HG02852 (cell line): ENCODE measurements at regions not wholly inside any gene's neighbourhood (a gene's known extent, or its start where the extent isn't known, plus 50 kb on each side); places are given as distances from the start of the nearest gene placed in this dataset.

Experiments used
- ATAC-seq: cut with Tn5 transposase; IDR thresholded peaks from one replicate; pipeline ENCODE4 v1.9.1; 2021; ENCODE audit warnings: mild to moderate bottlenecking, moderate library complexity; ENCODE audit not compliant: unreplicated experiment

GRCh38 chr2:15701341-15701907, 109.8 kb downstream of the DDX1 start:
- ATAC-seq: no peak

- no peak for ATAC-seq
These were observed 110.3 kb downstream of the DDX1 start for GRCh38 chr2:15701991-15702390.

GRCh38 chr2:15702452-15702851, 110.8 kb downstream of the DDX1 start:
- ATAC-seq: no peak

GRCh38 chr2:15703365-15703869, 111.7 kb downstream of the DDX1 start:
- ATAC-seq: no peak

GRCh38 chr2:15704086-15704787, 112.6 kb downstream of the DDX1 start:
- ATAC-seq: no peak

- ATAC-seq: no peak
These were observed 113.1 kb downstream of the DDX1 start for GRCh38 chr2:15704788-15705115.

- ATAC-seq: no peak
These were observed 113.6 kb downstream of the DDX1 start for GRCh38 chr2:15705310-15705709.

GRCh38 chr2:15705839-15706386, 114.2 kb downstream of the DDX1 start:
- ATAC-seq: no peak

- no peak for ATAC-seq
These were observed 114.8 kb downstream of the DDX1 start for GRCh38 chr2:15706424-15706823.

- no peak for ATAC-seq
These were observed 115.4 kb downstream of the DDX1 start for GRCh38 chr2:15706986-15707632.

GRCh38 chr2:15708161-15708560, 116.5 kb downstream of the DDX1 start:
- no peak for ATAC-seq

GRCh38 chr2:15708865-15709820, 117.5 kb downstream of the DDX1 start:
- no peak for ATAC-seq

- no peak for ATAC-seq
These were observed 119.6 kb downstream of the DDX1 start for GRCh38 chr2:15711126-15711860.

GRCh38 chr2:15712551-15713342, 121.1 kb downstream of the DDX1 start:
- ATAC-seq: no peak

GRCh38 chr2:15713475-15713874, 121.8 kb downstream of the DDX1 start:
- ATAC-seq: no peak

- no peak for ATAC-seq
These were observed 122.3 kb downstream of the DDX1 start for GRCh38 chr2:15714002-15714401.

- no peak for ATAC-seq
These were observed 122.9 kb downstream of the DDX1 start for GRCh38 chr2:15714609-15715008.

- no peak for ATAC-seq
These were observed 123.9 kb downstream of the DDX1 start for GRCh38 chr2:15715596-15715995.
